ENCODE measurements at regions not wholly inside any gene's neighbourhood (a gene's known extent, or its start where the extent isn't known, plus 50 kb on each side); places are given as distances from the start of the nearest gene placed in this dataset.

- no peak overlapping the region for H3K27ac ChIP-seq (ENCODE audit: extremely low read length, insufficient read depth, low read length)
- CTCF ChIA-PET (ENCODE audit: low intra/inter-chr PET ratio, low total read pairs), result no interaction called here
- POLR2A ChIA-PET, result no interaction called here
- intact Hi-C loops (cut with micrococcal nuclease; ENCODE audit: unreplicated experiment) (no loop called here), in situ Hi-C loops (cut with HindIII; ENCODE audit: extremely low pct_ligation_motif_present, low pct_unique_long_range_greater_than_20kb) (no loop called here)
- H3K4me3 ChIP-seq (replicated peaks in 1 of 3; ENCODE audit: insufficient read depth in 1 of 3, low read depth in 2 of 3, low read length in 3 of 3), result no peak overlapping the region
- H2AFZ ChIP-seq (ENCODE audit: low read length), result no peak overlapping the region
- H3K36me3 ChIP-seq (replicated peaks in 1 of 2; ENCODE audit: control insufficient read depth in 1 of 2, insufficient read depth in 2 of 2, low read length in 2 of 2), result no peaks in the 10 kb centered on the region
- FAIRE-seq (no peak), ATAC-seq (no peak), DNase-seq (ENCODE audit: low spot score) (no peak)
- no peak for TF ChIP-seq ZNF749 (CRISPR knock-in tag; IDR thresholded peaks at IDR 0.05; ENCODE audit: borderline replicate concordance)
- no peak for TF ChIP-seq RBAK (CRISPR knock-in tag; IDR thresholded peaks at IDR 0.05)
- TF ChIP-seq RFX1 (IDR thresholded peaks at IDR 0.05), result no peak
- no peak for TF ChIP-seq CENPX (CRISPR knock-in tag; IDR thresholded peaks at IDR 0.05)
- no peak for TF ChIP-seq TEAD3 (CRISPR knock-in tag; optimal IDR thresholded peaks at IDR 0.05; ENCODE audit: borderline replicate concordance)
- TF ChIP-seq ZNF251 (CRISPR knock-in tag; IDR thresholded peaks at IDR 0.05), result no peak
- no peak for TF ChIP-seq ZNF619 (CRISPR knock-in tag; IDR thresholded peaks at IDR 0.05)
- no peak for TF ChIP-seq EHMT2 (IDR thresholded peaks at IDR 0.05; ENCODE audit: borderline replicate concordance, low read depth, low read length)
- no peak overlapping the region for H3K9ac ChIP-seq (ENCODE audit: insufficient read depth, low read depth, low read length)
- H4K20me1 ChIP-seq (ENCODE audit: insufficient read depth, low read length), result no peaks in the 10 kb centered on the region
- no peaks in the 10 kb centered on the region for H3K4me1 ChIP-seq (ENCODE audit: insufficient read depth, low read length)
- 44% methylated on average over 8 of the region's 8 CpGs for WGBS (ENCODE audit: low lambda C conversion rate)
- no peaks in the 10 kb centered on the region for H3K79me2 ChIP-seq (ENCODE audit: insufficient read depth, low read length)
- H3K27me3 ChIP-seq (ENCODE audit: control insufficient read depth in 1 of 2, insufficient read depth in 2 of 2, low read length in 2 of 2), result no peaks in the 10 kb centered on the region; a peak in 1 of 5 replicates
- no TSS peak for BruUV-seq (replicated peaks)
- H3K4me2 ChIP-seq (ENCODE audit: low read depth, low read length), result no peak overlapping the region
- H3K9me3 ChIP-seq (ENCODE audit: low read length), result no peaks in the 10 kb centered on the region
These were observed 474.4 kb downstream of the INSC start for GRCh38 chr11:15589070-15589626.

GRCh38 chr11:15590132-15590531, 475.4 kb downstream of the INSC start:
- ChIA-PET CTCF (ENCODE audit: low intra/inter-chr PET ratio, low total read pairs) (no interaction called here), POLR2A (no interaction called here)
- Histone ChIP-seq H2AFZ (ENCODE audit: low read length) (no peak overlapping the region), H3K79me2 (ENCODE audit: insufficient read depth, low read length) (no peaks in the 10 kb centered on the region), H3K9ac (ENCODE audit: insufficient read depth, low read depth, low read length) (no peak overlapping the region), H3K36me3 (replicated peaks in 1 of 2; ENCODE audit: control insufficient read depth in 1 of 2, insufficient read depth in 2 of 2, low read length in 2 of 2) (no peaks in the 10 kb centered on the region), H3K4me3 (replicated peaks in 1 of 3; ENCODE audit: insufficient read depth in 1 of 3, low read depth in 2 of 3, low read length in 3 of 3) (no peak overlapping the region), H3K9me3 (ENCODE audit: low read length) (no peaks in the 10 kb centered on the region), H4K20me1 (ENCODE audit: insufficient read depth, low read length) (no peaks in the 10 kb centered on the region), H3K27me3 (ENCODE audit: control insufficient read depth in 1 of 2, insufficient read depth in 2 of 2, low read length in 2 of 2) (no peaks in the 10 kb centered on the region; a peak in 1 of 5 replicates), H3K4me1 (ENCODE audit: insufficient read depth, low read length) (no peaks in the 10 kb centered on the region), H3K4me2 (ENCODE audit: low read depth, low read length) (no peak overlapping the region), H3K27ac (ENCODE audit: extremely low read length, insufficient read depth, low read length) (no peak overlapping the region)
- WGBS (ENCODE audit: low lambda C conversion rate), result 0% methylated on average over 1 of the region's 1 CpG
- DNase-seq (ENCODE audit: low spot score) (no peak), FAIRE-seq (no peak), ATAC-seq (no peak)
- no TSS peak for BruUV-seq (replicated peaks)
- intact Hi-C loops (cut with micrococcal nuclease; ENCODE audit: unreplicated experiment), result no loop called here
- in situ Hi-C loops (cut with HindIII; ENCODE audit: extremely low pct_ligation_motif_present, low pct_unique_long_range_greater_than_20kb), result no loop called here
- TF ChIP-seq WIZ (CRISPR knock-in tag; IDR thresholded peaks at IDR 0.05) (no peak), HNRNPL (IDR thresholded peaks at IDR 0.05; ENCODE audit: low read depth, low read length) (no peak), ZNF552 (CRISPR knock-in tag; IDR thresholded peaks at IDR 0.05; ENCODE audit: borderline replicate concordance) (no peak), ELF4 (CRISPR knock-in tag; IDR thresholded peaks at IDR 0.05; ENCODE audit: borderline replicate concordance) (no peak), NFRKB (IDR thresholded peaks at IDR 0.05) (no peak), ZNF816 (CRISPR knock-in tag; IDR thresholded peaks at IDR 0.05; ENCODE audit: borderline replicate concordance) (no peak), SP2 (CRISPR knock-in tag; IDR thresholded peaks at IDR 0.05) (no peak), ONECUT2 (CRISPR knock-in tag; IDR thresholded peaks at IDR 0.05) (no peak), ZNF773 (CRISPR knock-in tag; IDR thresholded peaks at IDR 0.05; ENCODE audit: borderline replicate concordance) (no peak), ZNF207 (IDR thresholded peaks at IDR 0.05; ENCODE audit: borderline replicate concordance) (no peak), GATAD2A (CRISPR knock-in tag; IDR thresholded peaks at IDR 0.05) (no peak), ATF1 (CRISPR knock-in tag; IDR thresholded peaks at IDR 0.05) (no peak), ZMAT3 (CRISPR knock-in tag; conservative IDR thresholded peaks at IDR 0.05) (no peak), ZNF562 (CRISPR knock-in tag; IDR thresholded peaks at IDR 0.05; ENCODE audit: borderline replicate concordance) (no peak)
- TF ChIP-seq, protein P1, sequence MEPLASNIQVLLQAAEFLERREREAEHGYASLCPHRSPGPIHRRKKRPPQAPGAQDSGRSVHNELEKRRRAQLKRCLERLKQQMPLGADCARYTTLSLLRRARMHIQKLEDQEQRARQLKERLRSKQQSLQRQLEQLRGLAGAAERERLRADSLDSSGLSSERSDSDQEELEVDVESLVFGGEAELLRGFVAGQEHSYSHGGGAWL (CRISPR knock-in tag; IDR thresholded peaks at IDR 0.05), result no peak
